SU-DHL-6 (cell line): ENCODE measurements at regions not wholly inside any gene's neighbourhood (a gene's known extent, or its start where the extent isn't known, plus 50 kb on each side); places are given as distances from the start of the nearest gene placed in this dataset.
A peak's percentile ranks its signal among the peaks of the same experiment; 100 is the strongest.

Experiments
- H2AFZ ChIP-seq: fragments of 200-600 bp; sonication (generic); 2 replicates; pipeline ENCODE4 v1.6.1; 2014; ENCODE audit warnings: low read depth, mild to moderate bottlenecking, moderate library complexity, mixed read lengths, antibody characterized with exemption, low read length; ENCODE audit not compliant: severe bottlenecking
- H3F3A ChIP-seq: fragments of 200-600 bp; shearing (Covaris generic); 2 replicates; pipeline ENCODE4 v1.6.0; 2016; ENCODE audit warnings: antibody characterized with exemption, mild to moderate bottlenecking; ENCODE audit not compliant: insufficient read depth
- H3K27ac ChIP-seq: fragments of 200-600 bp; sonication (generic); 2 replicates; pipeline ENCODE4 v1.5.1; 2016; ENCODE audit warnings: low read depth, mild to moderate bottlenecking, low read length, moderate library complexity, mixed read lengths
- H3K27me3 ChIP-seq: fragments of 200-600 bp; sonication (generic), shearing (Covaris generic); 2 replicates; pipeline ENCODE4 v1.6.0; 2014; ENCODE audit warnings: mild to moderate bottlenecking, low read length
- H3K36me3 ChIP-seq: fragments of 200-600 bp; sonication (generic); 2 replicates; pipeline ENCODE4 v1.6.1; 2014; ENCODE audit warnings: mild to moderate bottlenecking, low read length, mixed read lengths
- H3K4me2 ChIP-seq: fragments of 300-600, 200-600 bp; shearing (Covaris generic), sonication (generic); 2 replicates; pipeline ENCODE4 v1.6.0; 2014; ENCODE audit warnings: low read length, low read depth, mild to moderate bottlenecking; ENCODE audit not compliant: poor library complexity, severe bottlenecking
- H3K4me3 ChIP-seq: fragments of 200-600 bp; sonication (generic); 2 replicates; pipeline ENCODE4 v1.5.1; 2014; ENCODE audit warnings: antibody characterized with exemption, low read length, mild to moderate bottlenecking, mixed read lengths; ENCODE audit not compliant: insufficient read depth, poor library complexity, severe bottlenecking
- H3K79me2 ChIP-seq: fragments of 200-600 bp; sonication (generic); 2 replicates; pipeline ENCODE4 v1.6.1; 2014; ENCODE audit warnings: mild to moderate bottlenecking, low read length, moderate library complexity; ENCODE audit not compliant: insufficient read depth
- H3K9ac ChIP-seq: fragments of 200-600 bp; sonication (generic); 2 replicates; pipeline ENCODE4 v1.7.0; 2014; ENCODE audit warnings: mild to moderate bottlenecking, low read length
- H3K9me2 ChIP-seq: fragments of 200-600 bp; sonication (generic); replicated peaks from 2 replicates; pipeline ENCODE4 v1.6.1; 2014; ENCODE audit warnings: low read length; ENCODE audit not compliant: insufficient read depth
- H3K9me3 ChIP-seq: fragments of 200-600 bp; sonication (generic); 2 replicates; pipeline ENCODE4 v1.6.1; 2014; ENCODE audit warnings: low read length, mixed read lengths; ENCODE audit not compliant: insufficient read depth
- H4K20me1 ChIP-seq: fragments of 200-600 bp; sonication (generic); 2 replicates; pipeline ENCODE4 v1.6.1; 2014; ENCODE audit warnings: low read depth, mild to moderate bottlenecking, antibody characterized with exemption, low read length, moderate library complexity, mixed read lengths
- EZH2phosphoT487 ChIP-seq: fragments of 200-600 bp; sonication (generic), shearing (Covaris generic); conservative IDR thresholded peaks from 2 replicates; pipeline ENCODE4 v1.6.1; 2018; ENCODE audit warnings: mild to moderate bottlenecking, antibody characterized with exemption, low read length, moderate library complexity, mixed read lengths
- TF ChIP-seq, protein P1 (sequence below): fragments of 200-600 bp; sonication (generic); IDR thresholded peaks from one replicate; pipeline ENCODE4 v1.5.1; 2017; ENCODE audit warnings: antibody characterized with exemption, mild to moderate bottlenecking, low read length, moderate library complexity; ENCODE audit not compliant: insufficient read depth, poor library complexity, severe bottlenecking

DNA sequence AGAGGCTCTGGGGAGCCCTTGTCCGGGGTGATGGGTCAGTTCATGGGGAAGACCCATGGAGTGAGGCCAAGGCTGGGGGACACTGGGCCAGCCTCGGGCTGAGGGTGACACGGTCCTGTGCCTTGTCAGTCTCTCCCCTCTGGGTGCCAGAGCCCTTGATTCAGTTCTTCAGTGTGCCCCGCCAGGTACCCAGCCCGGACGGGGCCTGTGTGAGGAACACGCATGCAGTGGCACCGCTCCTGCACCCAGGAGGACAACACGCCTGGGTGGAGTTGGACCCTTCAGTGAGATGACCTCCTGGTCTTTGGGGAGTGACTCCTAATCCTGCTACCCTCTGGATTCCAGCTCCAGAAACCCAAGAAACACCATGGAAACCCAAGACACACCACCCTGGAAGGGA lies 264.4 kb downstream of the LOXHD1 start:
- H2AFZ ChIP-seq: no peak overlapping the region
- no peak for TF ChIP-seq EZH2phosphoT487
- TF ChIP-seq, protein P1, sequence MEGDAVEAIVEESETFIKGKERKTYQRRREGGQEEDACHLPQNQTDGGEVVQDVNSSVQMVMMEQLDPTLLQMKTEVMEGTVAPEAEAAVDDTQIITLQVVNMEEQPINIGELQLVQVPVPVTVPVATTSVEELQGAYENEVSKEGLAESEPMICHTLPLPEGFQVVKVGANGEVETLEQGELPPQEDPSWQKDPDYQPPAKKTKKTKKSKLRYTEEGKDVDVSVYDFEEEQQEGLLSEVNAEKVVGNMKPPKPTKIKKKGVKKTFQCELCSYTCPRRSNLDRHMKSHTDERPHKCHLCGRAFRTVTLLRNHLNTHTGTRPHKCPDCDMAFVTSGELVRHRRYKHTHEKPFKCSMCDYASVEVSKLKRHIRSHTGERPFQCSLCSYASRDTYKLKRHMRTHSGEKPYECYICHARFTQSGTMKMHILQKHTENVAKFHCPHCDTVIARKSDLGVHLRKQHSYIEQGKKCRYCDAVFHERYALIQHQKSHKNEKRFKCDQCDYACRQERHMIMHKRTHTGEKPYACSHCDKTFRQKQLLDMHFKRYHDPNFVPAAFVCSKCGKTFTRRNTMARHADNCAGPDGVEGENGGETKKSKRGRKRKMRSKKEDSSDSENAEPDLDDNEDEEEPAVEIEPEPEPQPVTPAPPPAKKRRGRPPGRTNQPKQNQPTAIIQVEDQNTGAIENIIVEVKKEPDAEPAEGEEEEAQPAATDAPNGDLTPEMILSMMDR: no peak
- H3K9me3 ChIP-seq: no peaks in the 10 kb centered on the region
- no peak overlapping the region for H3K27ac ChIP-seq
- no peak overlapping the region for H3K4me2 ChIP-seq
- H3F3A ChIP-seq: no peaks in the 10 kb centered on the region
- no peaks in the 10 kb centered on the region for H3K79me2 ChIP-seq
- H3K4me3 ChIP-seq: no peak overlapping the region
- no peaks in the 10 kb centered on the region for H3K27me3 ChIP-seq
- H3K9ac ChIP-seq: no peak overlapping the region
- no peaks in the 10 kb centered on the region for H4K20me1 ChIP-seq
- no peaks in the 10 kb centered on the region for H3K36me3 ChIP-seq
- no peaks in the 10 kb centered on the region for H3K9me2 ChIP-seq

DNA sequence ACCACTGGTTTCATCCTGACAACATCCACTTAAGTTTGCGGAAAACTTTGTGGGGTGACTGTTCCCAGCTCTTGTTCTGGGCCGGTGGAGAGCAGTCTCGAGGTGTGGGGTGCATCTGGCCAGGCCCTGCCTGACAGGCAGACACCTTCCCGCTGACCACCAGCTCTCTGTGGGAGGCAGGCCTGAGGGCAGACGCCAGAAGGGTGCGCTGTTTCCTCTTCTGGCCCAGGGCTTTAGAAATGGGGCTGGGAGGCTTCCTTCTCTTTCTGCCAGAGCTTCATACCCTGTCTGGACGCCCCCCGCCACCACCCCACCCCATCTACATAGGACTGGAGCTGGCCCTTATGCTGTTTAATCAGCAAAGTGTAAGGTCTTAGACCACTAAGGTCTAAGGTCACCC lies 263.8 kb downstream of the LOXHD1 start:
- Histone ChIP-seq H3F3A (no peaks in the 10 kb centered on the region), H3K36me3 (no peaks in the 10 kb centered on the region), H3K9me3 (no peaks in the 10 kb centered on the region), H3K4me3 (no peak overlapping the region), H3K9me2 (no peaks in the 10 kb centered on the region), H3K79me2 (no peaks in the 10 kb centered on the region), H4K20me1 (no peaks in the 10 kb centered on the region), H3K4me2 (no peak overlapping the region), H3K9ac (no peak overlapping the region), H2AFZ (no peak overlapping the region), H3K27ac (no peak overlapping the region), H3K27me3 (no peaks in the 10 kb centered on the region)
- no peak for TF ChIP-seq EZH2phosphoT487
- TF ChIP-seq, protein P1: peak; percentile 36

DNA sequence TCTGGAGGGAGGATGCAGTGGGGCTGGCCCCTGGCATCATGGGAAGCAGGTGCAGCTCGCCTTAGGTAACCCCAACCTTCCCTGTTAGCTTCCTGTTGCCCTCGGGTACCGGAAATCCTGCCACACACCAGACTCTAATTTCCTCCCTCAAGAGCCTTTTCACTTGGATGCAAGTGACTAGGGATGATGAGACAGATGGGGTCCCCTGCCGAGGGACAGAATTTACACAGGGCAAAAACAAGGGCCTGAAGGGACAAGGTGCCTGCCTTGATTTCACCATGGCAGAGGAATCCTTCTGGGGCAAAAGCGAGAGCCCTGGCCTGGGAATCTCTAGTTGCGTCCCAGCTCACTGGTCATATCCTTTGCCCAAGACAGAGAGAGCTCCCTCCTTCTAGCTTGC lies 263.1 kb downstream of the LOXHD1 start:
- Histone ChIP-seq H3F3A (no peaks in the 10 kb centered on the region), H3K9me2 (no peaks in the 10 kb centered on the region), H3K4me3 (no peak overlapping the region), H3K79me2 (no peaks in the 10 kb centered on the region), H3K36me3 (no peaks in the 10 kb centered on the region), H4K20me1 (no peaks in the 10 kb centered on the region), H3K9ac (no peak overlapping the region), H2AFZ (no peak overlapping the region), H3K9me3 (no peaks in the 10 kb centered on the region), H3K27me3 (no peaks in the 10 kb centered on the region), H3K4me2 (no peak overlapping the region), H3K27ac (no peak overlapping the region)
- TF ChIP-seq EZH2phosphoT487: no peak
- TF ChIP-seq, protein P1: no peak
